ENCODE measurements at regions not wholly inside any gene's neighbourhood (a gene's known extent, or its start where the extent isn't known, plus 50 kb on each side); places are given as distances from the start of the nearest gene placed in this dataset.

- Histone ChIP-seq H3K79me2 (ENCODE audit: control insufficient read depth, insufficient read depth, low read length, poor library complexity) (no peaks in the 10 kb centered on the region), H2BK120ac (ENCODE audit: insufficient read depth, low read length, poor library complexity) (no peak overlapping the region), H2BK12ac (ENCODE audit: low read length) (no peak overlapping the region), H3K4me1 (ENCODE audit: control insufficient read depth in 1 of 2, insufficient read depth in 2 of 2, low read length in 2 of 2) (no peaks in the 10 kb centered on the region), H3K27me3 (ENCODE audit: insufficient read depth, low read length) (no peaks in the 10 kb centered on the region), H3K23ac (ENCODE audit: low read length) (no peak overlapping the region), H3K14ac (ENCODE audit: low read length) (no peak overlapping the region), H3K9me3 (ENCODE audit: insufficient read depth, low read depth, low read length) (no peaks in the 10 kb centered on the region), H4K91ac (ENCODE audit: low read depth, low read length) (no peak overlapping the region), H2AK5ac (ENCODE audit: low read length) (no peak overlapping the region), H3K9ac (ENCODE audit: low read length) (no peak overlapping the region), H3K79me1 (ENCODE audit: low read length) (no peaks in the 10 kb centered on the region), H2AFZ (ENCODE audit: insufficient read depth, low read length, poor library complexity) (no peak overlapping the region), H4K8ac (ENCODE audit: low read depth, low read length) (no peak overlapping the region), H3K36me3 (ENCODE audit: control insufficient read depth in 1 of 2, insufficient read depth in 2 of 2, low read length in 2 of 2) (no peaks in the 10 kb centered on the region), H3K27ac (ENCODE audit: low read depth, low read length) (no peak overlapping the region), H3K4ac (ENCODE audit: low read depth, low read length) (no peak overlapping the region), H4K12ac (ENCODE audit: low read depth, low read length) (no peak overlapping the region), H3K18ac (ENCODE audit: low read length) (no peak overlapping the region), H2BK5ac (ENCODE audit: low read depth, low read length, poor library complexity) (no peak overlapping the region), H3K4me2 (ENCODE audit: low read length) (no peak overlapping the region), H3K4me3 (ENCODE audit: low read depth, low read length) (no peak overlapping the region)
- no CpG with 5 or more reads among the region's 1 CpG for WGBS (ENCODE audit: extremely low coverage, insufficient coverage, insufficient read length)
- DNase-seq: no peak
Measured at GRCh38 chr12:24478254-24478653, 470.6 kb downstream of the BCAT1 start.

- no CpG with 5 or more reads among the region's 6 CpGs for WGBS (ENCODE audit: extremely low coverage, insufficient coverage, insufficient read length)
- no peak overlapping the region for H4K12ac ChIP-seq (ENCODE audit: low read depth, low read length)
- no peaks in the 10 kb centered on the region for H3K36me3 ChIP-seq (ENCODE audit: control insufficient read depth in 1 of 2, insufficient read depth in 2 of 2, low read length in 2 of 2)
- no peak overlapping the region for H2BK5ac ChIP-seq (ENCODE audit: low read depth, low read length, poor library complexity)
- no peak overlapping the region for H3K18ac ChIP-seq (ENCODE audit: low read length)
- H4K8ac ChIP-seq (ENCODE audit: low read depth, low read length): no peak overlapping the region
- H2AK5ac ChIP-seq (ENCODE audit: low read length): no peak overlapping the region
- no peak overlapping the region for H4K91ac ChIP-seq (ENCODE audit: low read depth, low read length)
- no peak overlapping the region for H3K23ac ChIP-seq (ENCODE audit: low read length)
- no peaks in the 10 kb centered on the region for H3K27me3 ChIP-seq (ENCODE audit: insufficient read depth, low read length)
- no peak overlapping the region for H3K9ac ChIP-seq (ENCODE audit: low read length)
- no peak overlapping the region for H2AFZ ChIP-seq (ENCODE audit: insufficient read depth, low read length, poor library complexity)
- H3K9me3 ChIP-seq (ENCODE audit: insufficient read depth, low read depth, low read length): no peaks in the 10 kb centered on the region
- no peaks in the 10 kb centered on the region for H3K79me2 ChIP-seq (ENCODE audit: control insufficient read depth, insufficient read depth, low read length, poor library complexity)
- H3K4ac ChIP-seq (ENCODE audit: low read depth, low read length): no peak overlapping the region
- H3K4me2 ChIP-seq (ENCODE audit: low read length): no peak overlapping the region
- no peaks in the 10 kb centered on the region for H3K4me1 ChIP-seq (ENCODE audit: control insufficient read depth in 1 of 2, insufficient read depth in 2 of 2, low read length in 2 of 2)
- H3K4me3 ChIP-seq (ENCODE audit: low read depth, low read length): no peak overlapping the region
- H3K27ac ChIP-seq (ENCODE audit: low read depth, low read length): no peak overlapping the region
- no peak for DNase-seq
- no peak overlapping the region for H3K14ac ChIP-seq (ENCODE audit: low read length)
- no peak overlapping the region for H2BK120ac ChIP-seq (ENCODE audit: insufficient read depth, low read length, poor library complexity)
- no peak overlapping the region for H2BK12ac ChIP-seq (ENCODE audit: low read length)
- H3K79me1 ChIP-seq (ENCODE audit: low read length): no peaks in the 10 kb centered on the region
Measured at GRCh38 chr12:24476310-24476709, 472.6 kb downstream of the BCAT1 start.

GRCh38 chr12:24475337-24475736 is 473.6 kb downstream of the BCAT1 start:
- Histone ChIP-seq H3K23ac (ENCODE audit: low read length) (no peak overlapping the region), H3K9ac (ENCODE audit: low read length) (no peak overlapping the region), H2BK120ac (ENCODE audit: insufficient read depth, low read length, poor library complexity) (no peak overlapping the region), H2BK12ac (ENCODE audit: low read length) (no peak overlapping the region), H2BK5ac (ENCODE audit: low read depth, low read length, poor library complexity) (no peak overlapping the region), H3K14ac (ENCODE audit: low read length) (no peak overlapping the region), H4K12ac (ENCODE audit: low read depth, low read length) (no peak overlapping the region), H3K18ac (ENCODE audit: low read length) (no peak overlapping the region), H3K4ac (ENCODE audit: low read depth, low read length) (no peak overlapping the region), H4K91ac (ENCODE audit: low read depth, low read length) (no peak overlapping the region), H3K9me3 (ENCODE audit: insufficient read depth, low read depth, low read length) (no peaks in the 10 kb centered on the region), H3K27ac (ENCODE audit: low read depth, low read length) (no peak overlapping the region), H4K8ac (ENCODE audit: low read depth, low read length) (no peak overlapping the region), H2AFZ (ENCODE audit: insufficient read depth, low read length, poor library complexity) (no peak overlapping the region), H3K4me1 (ENCODE audit: control insufficient read depth in 1 of 2, insufficient read depth in 2 of 2, low read length in 2 of 2) (no peaks in the 10 kb centered on the region), H3K4me3 (ENCODE audit: low read depth, low read length) (no peak overlapping the region), H3K4me2 (ENCODE audit: low read length) (no peak overlapping the region), H2AK5ac (ENCODE audit: low read length) (no peak overlapping the region), H3K79me1 (ENCODE audit: low read length) (no peaks in the 10 kb centered on the region), H3K36me3 (ENCODE audit: control insufficient read depth in 1 of 2, insufficient read depth in 2 of 2, low read length in 2 of 2) (no peaks in the 10 kb centered on the region), H3K27me3 (ENCODE audit: insufficient read depth, low read length) (no peaks in the 10 kb centered on the region), H3K79me2 (ENCODE audit: control insufficient read depth, insufficient read depth, low read length, poor library complexity) (no peaks in the 10 kb centered on the region)
- WGBS (ENCODE audit: extremely low coverage, insufficient coverage, insufficient read length): no CpG with 5 or more reads among the region's 5 CpGs
- DNase-seq: no peak

GRCh38 chr12:24473097-24473496 is 475.8 kb downstream of the BCAT1 start:
- no peak overlapping the region for H2AK5ac ChIP-seq (ENCODE audit: low read length)
- no peak overlapping the region for H3K23ac ChIP-seq (ENCODE audit: low read length)
- no CpG with 5 or more reads among the region's 4 CpGs for WGBS (ENCODE audit: extremely low coverage, insufficient coverage, insufficient read length)

More at GRCh38 chr12:24473097-24473496, 475.8 kb downstream of the BCAT1 start:
- no peak overlapping the region for H4K91ac ChIP-seq (ENCODE audit: low read depth, low read length)
- no peaks in the 10 kb centered on the region for H3K27me3 ChIP-seq (ENCODE audit: insufficient read depth, low read length)
- DNase-seq: no peak
- H2BK120ac ChIP-seq (ENCODE audit: insufficient read depth, low read length, poor library complexity): no peak overlapping the region
- no peak overlapping the region for H2BK12ac ChIP-seq (ENCODE audit: low read length)
- no peaks in the 10 kb centered on the region for H3K79me2 ChIP-seq (ENCODE audit: control insufficient read depth, insufficient read depth, low read length, poor library complexity)
- H3K27ac ChIP-seq (ENCODE audit: low read depth, low read length): no peak overlapping the region
- H3K14ac ChIP-seq (ENCODE audit: low read length): no peak overlapping the region
- H3K4me2 ChIP-seq (ENCODE audit: low read length): no peak overlapping the region
- no peak overlapping the region for H3K18ac ChIP-seq (ENCODE audit: low read length)
- no peak overlapping the region for H3K9ac ChIP-seq (ENCODE audit: low read length)
- no peak overlapping the region for H3K4ac ChIP-seq (ENCODE audit: low read depth, low read length)
- H3K9me3 ChIP-seq (ENCODE audit: insufficient read depth, low read depth, low read length): no peaks in the 10 kb centered on the region
- H4K12ac ChIP-seq (ENCODE audit: low read depth, low read length): no peak overlapping the region
- H2AFZ ChIP-seq (ENCODE audit: insufficient read depth, low read length, poor library complexity): no peak overlapping the region
- H4K8ac ChIP-seq (ENCODE audit: low read depth, low read length): no peak overlapping the region
- H3K4me1 ChIP-seq (ENCODE audit: control insufficient read depth in 1 of 2, insufficient read depth in 2 of 2, low read length in 2 of 2): no peaks in the 10 kb centered on the region
- no peak overlapping the region for H3K4me3 ChIP-seq (ENCODE audit: low read depth, low read length)
- no peaks in the 10 kb centered on the region for H3K79me1 ChIP-seq (ENCODE audit: low read length)
- no peak overlapping the region for H2BK5ac ChIP-seq (ENCODE audit: low read depth, low read length, poor library complexity)
- H3K36me3 ChIP-seq (ENCODE audit: control insufficient read depth in 1 of 2, insufficient read depth in 2 of 2, low read length in 2 of 2): no peaks in the 10 kb centered on the region

All from trophoblast cell (in vitro differentiated cells and primary cell).